GM18907 (cell line): ENCODE measurements at regions not wholly inside any gene's neighbourhood (a gene's known extent, or its start where the extent isn't known, plus 50 kb on each side); places are given as distances from the start of the nearest gene placed in this dataset.

ENCODE experiments used
- ATAC-seq: cut with Tn5 transposase; IDR thresholded peaks from one replicate; pipeline ENCODE4 v1.9.1; 2021; ENCODE audit warnings: mild to moderate bottlenecking, moderate library complexity; ENCODE audit not compliant: unreplicated experiment

GRCh38 chr1:117678246-117678977 lies 72.6 kb downstream of the TENT5C start:
- ATAC-seq = no peak

DNA sequence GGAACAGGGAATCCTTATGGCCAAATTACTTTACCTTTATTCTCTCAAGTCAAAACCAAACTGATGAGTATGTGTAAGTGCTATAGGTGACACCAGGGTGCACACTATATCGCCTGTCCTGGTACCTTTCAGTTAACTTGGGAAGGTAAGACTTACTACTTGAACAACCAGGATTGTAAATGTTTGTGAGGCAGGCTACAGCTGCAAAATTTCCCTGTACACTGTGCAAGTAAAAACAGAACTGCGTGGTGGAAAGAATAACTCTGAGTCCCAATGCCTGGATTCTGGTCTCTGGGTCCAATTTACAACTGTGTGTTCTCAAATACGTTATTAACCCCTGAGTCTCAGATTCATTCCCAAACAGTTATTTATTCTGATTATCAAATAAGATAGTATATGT lies 73.5 kb downstream of the TENT5C start:
- no peak for ATAC-seq

DNA sequence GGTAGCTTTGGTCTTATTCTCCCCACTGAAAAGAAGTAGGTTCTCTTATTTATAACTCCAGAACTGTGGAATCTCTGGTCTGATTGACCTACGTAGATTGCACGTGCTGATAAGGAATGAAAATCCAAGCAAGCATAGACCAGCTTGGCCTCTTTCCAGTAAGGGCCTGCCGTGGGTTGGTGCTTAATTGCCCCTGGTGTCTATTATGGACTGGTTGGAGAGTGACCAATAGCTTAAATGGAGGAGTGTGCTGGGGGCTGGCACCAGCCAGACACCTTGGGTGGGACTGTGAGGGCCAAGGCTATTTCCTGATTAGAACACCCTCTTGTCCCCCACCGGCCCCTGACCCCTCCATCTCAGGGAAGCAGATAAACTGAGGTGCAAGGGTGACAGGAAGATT lies 74.0 kb downstream of the TENT5C start:
- no peak for ATAC-seq

DNA sequence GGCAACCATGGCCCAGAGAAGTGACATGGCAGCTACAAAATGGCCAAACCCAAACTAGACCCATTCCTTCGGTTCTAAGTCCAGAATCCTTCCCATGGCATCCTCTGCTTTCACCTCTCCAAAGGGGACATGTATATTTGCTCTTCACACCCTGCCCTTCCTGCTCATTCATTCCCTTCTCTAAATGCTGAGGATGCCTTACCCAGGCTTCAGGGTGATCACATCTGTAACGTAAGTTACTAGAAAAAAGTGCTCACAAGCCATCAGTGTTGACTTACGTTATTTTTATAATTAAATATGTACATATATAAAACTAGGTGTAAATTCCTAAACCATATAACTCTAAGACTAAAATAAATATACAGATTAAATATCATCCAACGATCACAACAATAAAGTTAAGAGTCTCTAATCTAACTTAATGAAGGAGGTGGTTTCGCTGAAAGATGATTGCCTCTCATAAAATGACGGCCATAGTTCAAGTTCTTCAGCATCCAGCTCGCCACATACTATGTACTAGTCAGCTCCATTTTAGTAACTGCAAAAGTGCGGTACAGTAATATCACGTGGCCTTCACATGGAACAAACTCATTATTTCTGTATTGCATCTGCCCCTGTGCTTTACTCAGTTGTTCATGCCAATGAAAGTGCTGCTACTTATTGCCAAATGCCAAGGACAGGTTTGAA lies 74.6 kb downstream of the TENT5C start:
- ATAC-seq = no peak

DNA sequence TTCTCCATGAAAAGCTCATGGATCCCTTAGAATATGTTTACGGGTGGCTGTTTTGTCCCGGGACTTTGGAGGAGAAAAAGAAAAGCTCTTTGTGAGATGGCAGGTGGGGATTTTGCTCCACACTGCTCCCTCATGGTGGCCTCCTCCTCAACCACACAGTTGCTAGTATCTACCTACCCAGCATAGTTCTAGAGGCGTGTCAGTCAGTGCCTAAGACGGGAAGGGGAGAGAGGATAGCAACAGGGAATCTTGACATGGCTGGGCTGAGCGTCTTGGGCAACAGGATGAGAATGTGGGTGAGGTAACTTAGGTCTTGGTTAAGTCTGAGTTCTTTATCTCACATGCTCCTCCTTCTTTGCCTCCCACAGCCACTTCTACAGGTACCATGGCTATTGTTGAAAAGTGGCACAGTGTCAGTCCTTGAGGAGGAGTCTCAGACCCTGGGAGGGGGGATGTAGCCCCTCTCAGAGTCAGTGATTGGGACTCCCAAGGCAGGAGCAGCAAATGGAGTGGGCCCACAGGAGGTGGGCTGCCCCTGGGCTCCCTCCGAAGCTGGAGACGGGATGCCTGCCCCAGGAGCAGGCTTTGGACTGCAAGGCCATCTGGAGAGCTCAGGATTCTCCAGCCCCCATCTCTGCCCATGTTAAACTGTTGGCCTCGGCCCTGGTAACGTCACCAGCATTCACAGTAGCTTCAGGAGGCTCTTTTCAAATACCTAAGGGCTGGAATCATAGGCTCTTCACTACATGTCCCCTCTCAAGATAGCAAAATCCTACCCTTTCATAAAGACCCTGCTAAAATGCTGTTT lies 75.4 kb downstream of the TENT5C start:
- no peak for ATAC-seq

DNA sequence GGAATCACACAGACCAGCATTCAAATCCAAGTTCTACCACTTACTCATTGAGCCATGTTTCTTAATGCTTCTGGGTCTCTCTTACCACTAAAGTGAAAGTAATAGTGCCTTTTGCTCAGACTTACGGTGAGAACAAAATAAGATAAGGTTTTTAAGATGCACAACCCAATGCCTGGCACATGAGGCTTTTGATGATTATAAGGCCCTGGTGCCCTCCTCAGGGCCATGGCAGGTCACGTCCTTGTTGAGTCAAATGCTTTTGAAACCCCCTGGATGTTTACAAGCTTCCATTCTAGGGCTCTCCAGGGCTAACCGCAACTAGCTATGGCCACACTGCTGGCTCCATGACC lies 76.0 kb downstream of the TENT5C start:
- no peak for ATAC-seq

DNA sequence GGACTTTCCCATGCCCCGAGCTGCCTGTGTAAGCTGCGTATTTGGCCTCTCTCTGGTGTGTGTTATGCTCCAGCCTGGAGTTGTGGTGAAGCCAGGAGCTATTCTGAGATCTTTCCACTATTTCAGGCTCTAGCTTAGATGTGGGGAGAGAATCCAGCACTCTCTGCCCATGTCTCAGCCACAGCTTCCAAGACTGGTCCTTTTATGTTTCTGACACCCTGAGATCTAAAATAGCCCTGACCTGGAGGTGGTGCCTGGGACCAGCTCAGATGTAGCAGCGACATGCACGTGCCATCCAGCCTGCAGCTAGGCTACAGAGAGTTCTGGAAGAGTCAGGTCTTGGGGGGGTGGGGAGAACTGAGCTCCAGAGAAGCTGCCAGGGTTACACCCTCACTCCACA lies 76.5 kb downstream of the TENT5C start:
- ATAC-seq = no peak

- ATAC-seq = no peak
These were observed 77.9 kb downstream of the TENT5C start for GRCh38 chr1:117683571-117684285.

GRCh38 chr1:117685936-117686806 lies 80.3 kb downstream of the TENT5C start:
- no peak for ATAC-seq

GRCh38 chr1:117686907-117687306 lies 81.1 kb downstream of the TENT5C start:
- ATAC-seq = no peak

- no peak for ATAC-seq
These were observed 84.3 kb downstream of the TENT5C start for GRCh38 chr1:117689997-117690625.

- ATAC-seq = no peak
These were observed 86.1 kb downstream of the TENT5C start for GRCh38 chr1:117691942-117692341.

GRCh38 chr1:117694543-117694942 lies 88.7 kb downstream of the TENT5C start:
- ATAC-seq = no peak

- no peak for ATAC-seq
These were observed 90.1 kb downstream of the TENT5C start for GRCh38 chr1:117695796-117696490.

- no peak for ATAC-seq
These were observed 90.7 kb downstream of the TENT5C start for GRCh38 chr1:117696561-117696960.

DNA sequence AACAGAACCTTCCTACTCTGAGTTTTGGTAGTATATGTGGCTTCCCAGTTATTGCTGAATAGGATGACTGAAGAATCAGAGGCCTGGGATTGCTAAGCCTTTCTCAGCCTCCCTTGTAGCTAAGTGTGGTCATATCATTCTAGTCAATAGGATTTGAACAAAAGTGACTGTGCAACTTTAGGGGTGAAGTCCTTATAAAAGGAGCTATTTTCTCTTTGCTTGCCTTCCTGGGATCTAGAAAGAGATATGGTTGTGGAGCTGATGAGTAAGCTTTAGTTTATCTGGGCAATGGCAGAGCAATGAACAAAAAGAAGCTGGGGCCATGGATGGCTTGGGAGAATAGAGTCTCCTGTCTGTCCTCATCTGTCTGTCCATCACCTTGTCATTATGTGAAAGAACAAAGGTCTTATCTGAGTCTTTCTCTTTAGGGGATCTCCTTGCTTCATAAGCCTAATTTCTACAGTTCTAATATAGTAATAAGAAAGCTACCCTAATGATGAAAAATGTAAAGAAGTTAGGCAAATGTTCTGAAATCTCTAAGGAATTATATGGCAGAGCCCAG lies 91.5 kb downstream of the TENT5C start:
- ATAC-seq = no peak

DNA sequence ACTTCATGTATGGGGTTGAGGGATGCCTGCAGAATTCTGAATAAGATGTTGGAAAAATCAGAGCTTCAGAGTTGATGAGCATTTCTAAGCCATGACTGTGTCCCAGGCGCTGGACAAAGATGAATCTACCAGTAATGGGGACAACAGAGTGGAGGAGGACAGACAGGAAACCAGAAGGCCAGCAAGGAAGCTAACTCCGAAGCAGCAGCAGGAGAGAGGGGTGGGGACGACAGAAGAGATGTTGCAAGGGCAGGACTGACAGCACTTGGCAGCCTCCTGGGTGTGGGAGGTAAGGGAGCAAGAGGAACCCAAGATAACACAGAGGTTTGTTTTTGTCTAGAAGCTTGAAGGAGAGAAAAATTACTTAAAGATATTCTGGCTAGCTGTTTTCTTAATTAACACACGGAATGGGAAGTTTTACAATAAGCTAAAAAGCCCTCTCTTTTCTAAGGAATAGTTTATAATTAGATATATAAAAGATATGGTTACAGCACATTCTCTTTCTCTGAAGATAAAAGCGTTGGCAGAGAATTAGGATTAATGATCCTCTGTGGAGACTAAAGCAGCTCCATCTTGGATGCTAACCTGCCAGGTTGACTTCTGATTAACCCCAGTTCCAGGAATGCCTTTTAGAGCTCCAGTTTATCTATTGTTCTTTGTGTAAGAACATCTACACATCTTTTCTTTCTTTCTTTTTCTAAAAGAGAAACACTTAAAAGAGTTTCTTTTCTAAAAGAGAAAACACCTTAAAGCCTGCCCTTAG lies 92.7 kb downstream of the TENT5C start:
- no peak for ATAC-seq

DNA sequence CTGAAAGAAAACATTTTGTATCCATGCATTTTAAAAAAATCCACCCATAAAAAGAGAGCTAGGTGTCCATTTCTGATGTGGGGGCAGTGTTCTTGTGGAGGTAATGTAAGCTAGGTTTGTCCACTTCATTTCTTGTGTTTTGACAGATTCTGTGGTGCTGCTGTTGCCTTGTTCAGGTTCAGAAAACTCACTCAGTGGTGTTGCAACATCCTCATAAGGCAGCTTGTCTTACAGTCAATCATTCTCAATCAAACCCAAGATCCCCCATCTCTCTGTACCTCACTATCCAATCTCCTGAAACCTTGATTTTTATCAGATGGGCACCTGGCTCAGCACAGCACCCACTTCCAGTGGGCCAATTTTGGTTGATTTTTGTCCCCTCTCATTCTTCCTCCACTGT lies 94.1 kb downstream of the TENT5C start:
- ATAC-seq = no peak
